ENCODE measurements at regions not wholly inside any gene's neighbourhood (a gene's known extent, or its start where the extent isn't known, plus 50 kb on each side); places are given as distances from the start of the nearest gene placed in this dataset.
"Not testable (repeated sequence)": the region's sequence is repeated elsewhere in the genome, so short reads cannot be mapped to it uniquely, and the experiment has no call there.

DNA sequence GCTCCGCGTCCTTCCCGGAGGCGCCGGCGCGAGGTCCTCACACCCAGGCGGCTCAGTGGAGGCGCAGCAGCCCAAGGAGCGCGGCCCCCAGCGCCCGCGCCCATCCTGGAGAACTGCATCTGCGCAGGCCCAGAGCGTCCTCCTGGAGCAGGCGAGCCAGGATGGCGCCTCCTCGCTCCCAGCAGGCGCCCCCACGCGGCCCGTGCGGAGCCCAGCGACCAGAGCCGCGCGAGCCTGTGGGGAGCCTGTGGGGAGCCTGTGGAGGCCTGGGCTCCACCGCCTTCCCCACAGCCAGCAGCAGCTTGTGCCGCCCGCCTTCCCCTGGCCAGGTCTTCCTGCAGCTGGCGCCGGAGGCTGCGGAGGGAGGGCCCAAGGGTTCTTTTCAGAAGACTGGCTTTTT, 953.9 kb downstream of the TMEM121 start:
- DNase-seq: not testable (repeated sequence)

GRCh38 chr14:106482213-106482612, 955.8 kb downstream of the TMEM121 start:
- DNase-seq: not testable (repeated sequence)

GRCh38 chr14:106487600-106487999, 961.2 kb downstream of the TMEM121 start:
- DNase-seq: no peak

GRCh38 chr14:106488291-106488690, 961.9 kb downstream of the TMEM121 start:
- DNase-seq: no peak

DNA sequence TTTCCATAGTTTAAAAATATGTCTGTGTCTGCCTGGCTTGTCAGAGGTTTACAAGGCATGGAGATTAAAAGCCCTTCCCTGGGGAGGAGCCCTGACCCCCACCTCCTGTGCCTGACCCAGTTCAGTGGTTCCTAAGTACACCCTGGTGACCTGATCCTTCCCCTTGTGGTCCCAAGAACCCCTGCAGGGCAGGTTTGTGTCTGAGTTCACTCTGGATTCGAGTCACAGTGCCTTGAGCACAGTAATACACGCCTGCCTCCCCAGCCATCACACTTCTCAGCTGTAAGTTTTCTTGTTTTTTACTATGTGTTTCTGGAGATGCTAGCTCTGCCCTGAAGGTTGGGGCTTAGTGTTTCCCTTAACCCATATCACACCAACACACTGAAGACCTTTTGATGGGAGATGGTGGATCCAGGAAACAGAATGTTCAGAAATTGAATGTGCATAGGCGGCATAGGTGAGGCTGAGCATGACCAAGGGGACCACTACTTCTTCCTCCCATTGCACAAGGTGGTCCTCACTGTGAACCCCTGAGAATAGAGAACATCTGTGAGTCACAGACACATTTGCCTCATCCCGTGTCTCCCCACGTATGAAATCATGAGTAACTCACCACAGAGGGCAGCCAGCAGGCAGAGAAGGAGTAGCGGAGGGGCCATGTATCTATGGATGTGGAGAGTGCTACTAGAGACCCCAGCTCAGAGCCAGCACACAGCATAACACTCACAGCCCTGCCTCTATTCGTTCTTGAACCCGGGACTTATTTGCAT, 962.9 kb downstream of the TMEM121 start:
- DNase-seq: no peak

GRCh38 chr14:106490442-106490841, 964.1 kb downstream of the TMEM121 start:
- no peak for DNase-seq

DNA sequence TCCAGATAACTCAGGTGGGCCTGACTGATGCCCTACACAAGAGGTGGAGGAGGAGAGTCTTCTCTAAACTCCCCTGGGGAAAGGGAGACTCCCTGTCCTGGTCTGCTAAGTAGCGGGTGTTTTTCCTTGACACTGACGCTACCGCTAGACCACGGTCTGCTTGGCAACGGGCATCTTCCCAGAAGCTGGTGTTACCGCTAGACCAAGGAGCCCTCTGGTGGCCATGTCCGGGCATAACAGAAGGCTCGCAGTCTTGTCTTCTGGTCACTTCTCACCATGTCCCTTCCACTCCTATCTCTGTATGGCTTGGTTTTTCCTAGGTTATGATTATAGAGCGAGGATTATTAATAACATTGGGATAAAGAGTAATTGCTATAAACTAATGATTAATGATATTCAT, 965.5 kb downstream of the TMEM121 start:
- no peak for DNase-seq

GRCh38 chr14:106493962-106494823, 967.8 kb downstream of the TMEM121 start:
- DNase-seq: no peak

DNA sequence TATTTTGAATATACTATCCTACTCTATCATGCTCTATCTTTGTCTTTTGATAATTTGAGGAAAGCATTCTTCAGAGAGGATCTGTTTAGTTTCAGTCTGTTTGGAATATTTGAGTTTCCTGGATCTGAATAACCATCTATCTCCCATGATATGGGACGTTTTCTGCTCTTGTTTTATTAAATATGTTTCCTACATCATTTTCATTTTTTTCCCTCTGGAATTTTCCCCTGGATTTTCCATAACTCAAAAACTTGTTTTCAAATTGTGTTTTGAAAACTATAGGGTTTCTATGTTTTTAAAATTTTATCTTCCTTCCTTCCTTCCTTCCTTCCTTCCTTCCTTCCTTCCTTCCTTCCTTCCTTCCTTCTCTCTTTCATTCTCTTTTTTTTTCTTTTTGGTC, 974.2 kb downstream of the TMEM121 start:
- DNase-seq: no peak

- no peak for DNase-seq
Measured at GRCh38 chr14:106501898-106502297, 975.5 kb downstream of the TMEM121 start.

DNA sequence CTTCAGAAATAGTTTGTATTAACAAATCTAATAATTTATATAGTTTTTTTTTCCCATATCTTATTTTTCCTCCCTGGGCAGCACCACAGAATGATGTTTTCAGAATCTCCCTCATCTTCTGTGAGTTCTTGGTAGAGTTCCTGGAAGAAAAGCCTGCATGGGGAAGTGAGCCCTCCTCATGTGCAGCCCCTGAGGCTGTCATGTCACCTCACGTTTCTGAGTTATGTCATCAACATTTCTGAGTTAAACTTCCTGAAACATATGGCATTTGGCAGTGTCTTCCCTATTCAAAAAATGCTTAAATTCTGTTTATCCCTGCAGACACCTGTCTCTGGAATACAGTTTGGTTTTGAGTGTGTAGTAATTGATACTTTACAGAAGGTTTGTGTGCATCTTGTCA, 979.0 kb downstream of the TMEM121 start:
- no peak for DNase-seq

DNA sequence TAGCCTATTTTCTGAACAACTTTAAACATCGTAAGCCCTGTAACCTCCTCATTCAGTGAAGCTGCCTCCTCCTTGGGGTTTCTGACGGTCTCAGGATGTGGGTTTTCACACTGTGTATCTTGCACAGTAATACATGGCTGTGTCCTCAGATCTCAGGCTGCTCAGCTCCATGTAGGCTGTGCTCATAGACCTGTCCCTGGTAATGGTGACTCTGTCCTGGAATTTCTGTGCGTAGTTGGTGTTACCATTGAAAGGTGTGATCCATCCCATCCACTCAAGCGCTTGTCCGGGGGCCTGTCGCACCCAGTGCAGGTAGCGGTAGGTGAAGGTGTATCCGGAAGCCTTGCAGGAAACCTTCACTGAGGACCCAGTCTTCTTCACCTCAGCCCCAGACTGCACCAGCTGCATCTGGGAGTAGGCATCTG, 980.5 kb downstream of the TMEM121 start:
- DNase-seq: peak; percentile 32 to 63

DNA sequence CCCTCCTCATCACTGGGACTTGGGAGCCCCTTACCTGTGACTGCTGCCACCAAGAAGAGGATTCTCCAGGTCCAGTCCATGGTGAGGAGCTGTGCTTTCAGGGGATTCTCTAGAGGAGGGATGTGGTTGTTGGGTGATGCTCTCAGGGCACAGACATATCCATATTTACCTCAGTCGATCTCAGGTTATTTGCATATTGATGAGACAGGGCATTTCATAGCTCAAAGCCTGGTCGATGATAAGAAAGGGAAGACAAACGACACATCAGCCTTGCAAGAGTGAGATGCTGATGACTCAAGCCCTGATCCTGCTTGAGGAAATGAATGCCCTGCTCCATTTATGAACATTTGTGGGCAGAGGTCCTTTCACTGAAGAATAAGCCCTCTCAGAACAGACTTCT, 981.0 kb downstream of the TMEM121 start:
- peak in 1 of 2 donors; percentile 40 for DNase-seq

GRCh38 chr14:106508216-106508615, 981.8 kb downstream of the TMEM121 start:
- DNase-seq: no peak

DNA sequence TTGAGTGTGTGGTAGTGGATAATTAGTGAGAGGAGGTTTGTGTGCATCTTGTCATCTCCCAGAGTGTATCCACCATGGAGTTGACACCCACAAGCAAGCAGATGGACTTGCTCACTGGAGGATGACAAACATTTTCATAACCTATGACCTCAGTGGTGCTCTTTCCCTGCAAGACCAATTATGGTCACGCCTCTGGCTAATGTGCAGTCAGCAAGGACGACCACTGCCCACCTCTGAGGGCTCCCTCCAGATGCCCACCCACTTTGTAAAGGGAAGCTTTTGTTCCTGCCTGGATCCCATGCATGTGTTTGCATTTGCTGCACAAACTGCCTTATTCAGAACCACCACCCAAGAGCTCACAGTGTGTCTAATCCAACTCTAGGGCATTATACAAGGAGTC, 982.8 kb downstream of the TMEM121 start:
- no peak for DNase-seq

GRCh38 chr14:106509807-106510206, 983.4 kb downstream of the TMEM121 start:
- no peak for DNase-seq

GRCh38 chr14:106511006-106511799, 984.8 kb downstream of the TMEM121 start:
- DNase-seq: peak; percentile 35 to 70

DNA sequence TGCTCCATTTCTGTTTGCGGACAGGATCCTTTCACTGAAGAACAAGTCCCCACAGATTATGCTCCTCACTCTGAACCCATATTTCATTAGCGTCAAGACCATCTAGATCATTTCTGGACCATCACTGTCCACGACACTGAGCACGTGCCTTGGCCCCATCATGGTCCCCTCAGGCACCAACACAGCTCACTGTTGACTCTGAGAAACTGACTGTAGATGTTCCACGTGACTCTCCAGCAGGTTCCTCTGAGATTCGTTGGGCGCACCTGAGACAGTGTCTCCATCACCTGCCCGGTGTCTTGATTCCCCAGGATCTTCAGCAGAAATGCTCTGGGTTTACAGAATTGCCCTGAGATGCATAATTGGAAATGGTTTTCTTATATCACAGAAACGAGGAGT, 985.4 kb downstream of the TMEM121 start:
- DNase-seq: no peak

DNA sequence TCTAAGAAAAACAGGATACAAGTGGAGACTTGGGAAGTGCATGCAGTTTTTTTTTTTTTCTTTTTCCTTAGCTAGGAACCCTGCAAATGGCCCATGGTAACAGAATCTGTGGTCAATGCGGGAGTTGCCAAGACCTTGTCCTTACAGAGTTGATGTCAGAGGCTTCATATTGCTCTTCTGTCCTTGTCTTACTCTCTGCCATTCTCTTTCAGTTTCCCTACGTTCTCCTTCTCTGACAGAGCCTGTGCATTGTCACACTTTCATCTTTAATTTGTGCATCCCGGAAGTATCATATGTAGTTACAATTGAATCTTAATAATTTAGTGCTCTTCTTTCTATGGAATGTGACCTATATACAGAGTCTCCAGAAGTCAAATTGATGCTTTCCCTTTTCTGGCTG, 986.9 kb downstream of the TMEM121 start:
- DNase-seq: no peak

DNA sequence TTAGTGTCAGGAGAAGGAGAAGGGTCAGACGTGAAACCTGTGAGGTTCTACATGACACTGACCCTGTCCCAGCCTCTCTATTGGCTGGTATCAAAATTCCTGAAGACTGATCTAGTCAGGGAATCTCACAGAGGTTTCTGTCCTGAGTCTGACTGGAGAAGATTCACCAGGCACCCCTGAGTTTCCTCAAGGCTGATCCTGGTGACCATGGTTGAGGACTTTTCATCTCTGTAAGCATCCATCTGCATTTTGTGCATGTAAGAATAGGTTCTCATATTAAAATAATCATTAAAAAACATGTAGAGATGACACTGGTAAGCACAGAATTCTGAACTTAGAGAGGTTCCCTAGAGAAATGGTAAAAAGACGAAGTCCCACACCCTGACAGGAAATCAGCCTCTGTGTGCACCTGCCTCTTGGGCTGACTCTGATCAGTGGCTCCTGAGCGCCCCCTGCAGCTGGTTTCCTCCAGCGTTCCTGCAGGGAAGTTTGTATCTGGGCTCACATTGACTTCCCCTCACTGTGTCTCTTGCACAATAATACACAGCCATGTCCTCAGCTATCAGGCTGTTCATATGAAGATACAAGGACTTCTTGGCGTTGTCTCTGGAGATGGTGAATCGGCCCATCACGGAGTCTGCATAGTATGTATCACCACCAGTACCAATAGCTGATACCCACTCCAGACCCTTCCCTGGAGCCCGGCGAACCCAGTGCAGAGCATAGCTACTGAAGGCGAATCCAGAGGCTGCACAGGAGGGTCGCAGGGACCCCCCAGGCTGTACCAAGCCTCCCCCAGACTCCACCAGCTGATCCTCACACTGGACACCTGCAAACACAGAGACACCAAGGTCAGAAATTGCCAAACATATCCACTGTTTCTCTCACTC, 991.9 kb downstream of the TMEM121 start:
- DNase-seq: peak; percentile 80 to 85

DNA sequence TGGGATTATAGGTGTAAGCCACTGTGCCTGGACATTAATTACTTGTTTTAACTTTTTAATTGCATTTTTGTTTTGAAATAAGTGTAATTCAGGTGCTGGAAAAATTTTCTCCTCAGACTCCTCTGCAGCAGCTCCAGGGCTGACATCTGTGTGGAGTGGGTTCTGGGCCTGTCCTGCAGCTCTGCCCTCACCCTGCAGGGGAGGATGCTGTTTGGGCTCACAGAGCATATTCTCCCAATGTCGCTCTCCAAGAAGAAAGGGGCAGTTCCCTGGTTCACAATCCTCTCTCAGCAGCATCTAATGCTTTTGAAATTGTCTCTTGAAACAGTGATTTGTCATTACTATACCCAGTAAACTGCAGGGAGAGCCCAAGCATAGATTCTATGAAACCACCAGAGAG, 995.7 kb downstream of the TMEM121 start:
- not testable (repeated sequence) for DNase-seq

- no peak for DNase-seq
Measured at GRCh38 chr14:106522990-106523389, 996.6 kb downstream of the TMEM121 start.
